ENCODE measurements at regions not wholly inside any gene's neighbourhood (a gene's known extent, or its start where the extent isn't known, plus 50 kb on each side); places are given as distances from the start of the nearest gene placed in this dataset.

DNA sequence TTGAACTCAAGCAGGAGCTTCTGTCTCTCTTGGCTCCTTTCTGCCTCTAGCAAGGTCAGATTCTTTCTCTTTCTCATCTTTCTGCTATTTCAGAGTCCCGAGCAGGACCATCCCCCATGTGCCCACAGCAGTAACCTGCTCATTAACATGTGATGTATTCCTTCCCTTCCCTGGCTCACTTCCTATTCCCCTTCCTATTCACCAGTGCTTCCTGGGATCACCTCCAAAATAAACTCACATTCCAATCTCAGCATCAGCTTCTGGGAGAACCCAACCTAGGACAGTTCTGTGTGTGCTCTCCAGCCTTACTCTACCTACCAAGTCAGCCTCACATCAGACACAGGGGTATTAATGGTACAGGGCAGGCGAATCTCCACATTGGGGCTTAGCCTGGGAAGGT, 546.4 kb upstream of the SALL1 start:
- no peak for TF ChIP-seq POLR2A (IDR thresholded peaks at IDR 0.05; ENCODE audit: low read depth, low read length)
- no peak for TF ChIP-seq POLR2AphosphoS5 (IDR thresholded peaks at IDR 0.05; ENCODE audit: low read depth, low read length)

All from GM12892 (cell line).